Coronary artery (tissue), 2 donors: ENCODE measurements at regions not wholly inside any gene's neighbourhood (a gene's known extent, or its start where the extent isn't known, plus 50 kb on each side); places are given as distances from the start of the nearest gene placed in this dataset.

Experiments used
- DNase-seq: peaks from one replicate; pipeline ENCODE4 v3.0.0-alpha.2; 2017; ENCODE audit warnings: low spot score
- H3K27ac ChIP-seq, 2 donors: fragments of 200-600 bp; sonication (generic); one replicate each; pipeline ENCODE4 v1.5.1; 2016 to 2019
- H3K4me3 ChIP-seq: fragments of 200-600 bp; sonication (generic); 2 replicates; pipeline ENCODE4 v1.5.1; 2016; ENCODE audit warnings: mild to moderate bottlenecking, moderate library complexity
- TF ChIP-seq, protein P1 (sequence below): fragments of 200-600 bp; sonication (generic); IDR thresholded peaks from one replicate; pipeline ENCODE4 v1.5.1; 2019; ENCODE audit warnings: antibody characterized with exemption

DNA sequence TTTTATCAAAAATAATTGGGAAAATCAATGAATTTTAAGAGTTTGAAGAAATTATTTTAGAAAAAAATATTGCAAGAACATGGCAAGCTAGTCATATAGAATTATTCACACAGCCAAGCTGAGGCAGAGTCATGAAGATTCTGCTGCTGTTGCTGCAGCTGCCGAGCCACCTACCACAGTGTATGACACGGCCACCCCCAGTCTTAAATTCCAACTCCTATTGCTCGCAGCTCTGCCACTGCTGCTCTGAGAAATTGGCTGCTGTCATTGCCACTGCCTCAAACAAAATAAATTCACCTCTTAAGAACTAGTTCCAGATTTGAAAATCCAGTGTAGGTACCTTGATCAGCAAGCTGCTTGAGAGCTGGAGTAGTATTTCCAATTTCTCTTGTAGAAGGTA lies 1318.8 kb upstream of the ACO1 start:
- Histone ChIP-seq H3K27ac (no peak overlapping the region), H3K4me3 (no peak overlapping the region)
- TF ChIP-seq, protein P1, sequence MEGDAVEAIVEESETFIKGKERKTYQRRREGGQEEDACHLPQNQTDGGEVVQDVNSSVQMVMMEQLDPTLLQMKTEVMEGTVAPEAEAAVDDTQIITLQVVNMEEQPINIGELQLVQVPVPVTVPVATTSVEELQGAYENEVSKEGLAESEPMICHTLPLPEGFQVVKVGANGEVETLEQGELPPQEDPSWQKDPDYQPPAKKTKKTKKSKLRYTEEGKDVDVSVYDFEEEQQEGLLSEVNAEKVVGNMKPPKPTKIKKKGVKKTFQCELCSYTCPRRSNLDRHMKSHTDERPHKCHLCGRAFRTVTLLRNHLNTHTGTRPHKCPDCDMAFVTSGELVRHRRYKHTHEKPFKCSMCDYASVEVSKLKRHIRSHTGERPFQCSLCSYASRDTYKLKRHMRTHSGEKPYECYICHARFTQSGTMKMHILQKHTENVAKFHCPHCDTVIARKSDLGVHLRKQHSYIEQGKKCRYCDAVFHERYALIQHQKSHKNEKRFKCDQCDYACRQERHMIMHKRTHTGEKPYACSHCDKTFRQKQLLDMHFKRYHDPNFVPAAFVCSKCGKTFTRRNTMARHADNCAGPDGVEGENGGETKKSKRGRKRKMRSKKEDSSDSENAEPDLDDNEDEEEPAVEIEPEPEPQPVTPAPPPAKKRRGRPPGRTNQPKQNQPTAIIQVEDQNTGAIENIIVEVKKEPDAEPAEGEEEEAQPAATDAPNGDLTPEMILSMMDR: no peak
- no peak for DNase-seq

DNA sequence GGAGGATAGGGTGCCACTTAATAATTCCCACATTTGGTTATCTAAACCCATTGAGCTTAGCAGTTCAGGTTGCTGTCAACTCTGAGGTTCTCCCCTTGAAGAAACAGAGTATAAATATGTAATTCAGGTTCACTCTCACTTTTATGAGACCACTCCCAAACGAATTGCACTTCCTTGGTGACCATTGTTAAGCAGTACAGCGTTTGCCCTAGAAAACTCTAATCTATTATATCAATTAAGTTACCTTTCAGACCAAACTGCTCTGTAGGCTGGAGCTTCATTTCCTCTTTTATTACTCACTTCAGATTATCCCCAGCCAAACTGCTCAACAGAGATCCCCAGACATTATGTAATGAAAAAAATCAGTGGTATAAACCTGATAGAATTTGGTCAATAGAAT lies 1317.0 kb upstream of the ACO1 start:
- TF ChIP-seq, protein P1: no peak
- no peak for DNase-seq
- H3K4me3 ChIP-seq: no peak overlapping the region
- H3K27ac ChIP-seq: no peak overlapping the region

DNA sequence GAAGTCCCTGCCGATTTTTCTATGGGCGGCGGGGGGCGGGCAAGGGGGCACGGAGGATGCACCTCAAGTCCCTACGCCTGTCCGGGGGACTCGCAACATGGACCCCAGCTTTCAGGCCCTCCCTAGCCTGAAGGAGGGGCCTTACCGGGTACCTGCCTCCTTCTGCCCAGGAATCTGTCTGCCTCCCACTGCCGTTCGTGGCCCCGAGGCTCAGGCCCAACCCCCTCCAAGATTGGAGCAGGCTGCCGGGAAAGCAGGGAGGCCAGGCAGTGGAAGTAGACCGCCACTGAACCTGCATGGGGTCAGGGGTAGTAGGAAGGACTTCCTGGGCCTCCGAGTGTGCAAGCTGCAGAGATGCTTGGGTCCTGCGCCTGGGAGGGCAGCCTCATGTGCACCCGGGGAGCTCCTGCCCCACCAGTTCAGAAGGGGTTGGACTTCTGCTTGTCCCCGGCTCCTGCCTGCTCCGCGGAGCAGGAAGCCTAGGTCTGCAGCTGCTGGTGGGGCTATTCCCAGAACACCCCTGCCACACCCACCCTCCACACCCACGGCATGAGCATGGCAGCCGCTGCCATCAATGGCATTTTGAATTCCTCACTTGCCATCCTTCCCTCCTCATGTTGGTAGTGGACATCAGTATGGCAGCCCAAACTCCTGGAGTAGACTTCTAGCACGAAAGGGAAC lies 1312.7 kb upstream of the ACO1 start:
- Histone ChIP-seq H3K4me3 (no peak overlapping the region), H3K27ac (no peak overlapping the region)
- DNase-seq: no peak
- TF ChIP-seq, protein P1: no peak

DNA sequence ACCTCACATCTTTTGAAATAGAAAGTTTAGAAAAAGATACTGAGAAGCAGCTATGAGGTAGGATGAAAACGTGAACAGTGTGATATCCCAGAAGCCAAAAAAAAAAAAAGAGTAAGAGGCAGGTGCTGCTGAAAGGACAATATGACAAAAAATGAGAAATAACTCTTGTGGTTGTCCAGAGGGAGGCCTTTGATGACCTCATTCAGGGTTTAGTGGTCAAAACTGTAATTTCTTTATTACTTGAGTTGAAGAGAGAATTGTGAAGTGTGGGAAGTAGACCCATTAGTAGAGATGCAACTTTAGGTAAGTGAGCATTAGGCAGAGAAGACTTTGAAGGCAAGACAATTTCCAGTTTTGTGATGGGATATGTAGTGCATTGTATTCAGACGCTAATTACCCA lies 1306.3 kb upstream of the ACO1 start:
- H3K4me3 ChIP-seq: no peak overlapping the region
- no peak for DNase-seq
- TF ChIP-seq, protein P1: no peak
- no peak overlapping the region for H3K27ac ChIP-seq

DNA sequence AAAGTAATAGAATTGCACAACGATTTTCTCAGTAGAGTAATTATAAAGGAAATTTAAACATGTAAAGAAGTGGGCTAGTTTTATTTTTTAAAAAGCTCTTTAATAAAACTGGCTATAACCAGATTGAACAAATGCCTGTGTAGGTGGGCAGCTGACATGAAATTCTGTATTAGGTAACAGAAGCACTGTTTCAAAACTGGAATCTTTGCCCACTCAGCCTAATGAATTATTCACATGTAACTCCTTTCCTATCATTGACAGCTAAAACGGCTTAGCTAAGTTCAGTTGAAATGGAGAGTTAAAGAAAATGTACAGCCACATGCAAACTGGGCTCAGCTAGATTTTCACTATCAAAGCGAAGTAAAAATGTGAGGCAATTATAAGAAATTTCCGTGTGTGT lies 1300.1 kb upstream of the ACO1 start:
- TF ChIP-seq, protein P1: no peak
- no peak for DNase-seq
- no peak overlapping the region for H3K4me3 ChIP-seq
- H3K27ac ChIP-seq: no peak overlapping the region

DNA sequence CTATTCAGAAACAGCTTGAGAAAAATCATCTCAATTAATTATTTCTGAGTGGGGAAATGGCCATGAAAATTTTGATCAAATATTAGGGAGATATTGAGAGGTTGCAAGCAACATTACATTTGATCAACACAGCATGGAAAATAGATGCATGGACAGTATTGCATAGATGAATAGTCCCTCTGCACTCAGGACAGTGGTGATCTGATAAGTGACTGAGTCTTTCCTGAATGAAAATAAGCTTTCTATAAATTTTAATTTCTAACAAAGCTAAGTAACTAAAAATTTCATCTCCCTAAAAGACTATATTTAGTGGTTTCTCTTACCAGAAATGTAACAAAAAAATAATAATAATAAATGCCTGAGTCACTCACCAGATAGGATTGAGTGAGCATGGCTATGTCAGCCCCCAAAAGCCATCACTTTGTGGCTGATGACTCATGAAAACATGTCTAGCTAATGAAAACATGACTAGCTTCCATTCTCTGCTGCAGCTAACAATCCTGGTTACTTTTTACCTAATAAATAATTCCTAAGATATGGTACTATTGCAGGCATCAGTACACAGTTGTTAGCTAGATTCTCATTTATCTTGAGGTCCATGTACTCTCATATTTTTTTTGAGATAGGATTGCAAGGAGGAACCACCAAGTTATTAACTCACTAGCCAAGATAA lies 1294.8 kb upstream of the ACO1 start:
- no peak overlapping the region for H3K4me3 ChIP-seq
- TF ChIP-seq, protein P1: no peak
- DNase-seq: no peak
- H3K27ac ChIP-seq: no peak overlapping the region

DNA sequence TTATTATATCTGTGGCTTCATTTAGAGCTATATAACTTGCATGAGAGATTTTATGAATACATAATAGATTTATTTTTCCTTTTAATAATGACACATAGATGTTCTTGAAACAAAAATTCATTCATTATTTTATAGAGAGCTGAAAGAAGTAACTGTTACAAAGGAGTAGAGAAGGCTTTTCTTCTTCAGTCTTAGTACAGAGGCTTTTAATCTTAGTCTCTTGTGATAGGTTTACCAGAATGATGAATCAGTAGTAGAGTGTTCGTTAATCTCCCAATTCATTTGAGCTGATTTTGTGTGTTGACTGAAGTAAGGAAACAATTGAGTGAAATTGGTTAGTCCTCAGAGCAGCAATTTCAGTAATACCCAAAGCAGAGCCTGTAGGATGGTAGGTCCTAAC lies 1284.1 kb upstream of the ACO1 start:
- H3K4me3 ChIP-seq: no peak overlapping the region
- TF ChIP-seq, protein P1: no peak
- DNase-seq: no peak
- H3K27ac ChIP-seq: no peak overlapping the region
